Muscle of leg (tissue), 3 donors: ENCODE measurements at regions not wholly inside any gene's neighbourhood (a gene's known extent, or its start where the extent isn't known, plus 50 kb on each side); places are given as distances from the start of the nearest gene placed in this dataset.

ENCODE experiments used
- DNase-seq: peaks from one replicate; pipeline ENCODE4 v3.0.0; 2013
- H3K27ac ChIP-seq: one replicate; pipeline ENCODE4 v1.5.1; 2013; ENCODE audit warnings: mild to moderate bottlenecking, low read length, control low read depth
- H3K27me3 ChIP-seq: one replicate; pipeline ENCODE4 v1.6.1; 2013; ENCODE audit warnings: low read length; ENCODE audit not compliant: control insufficient read depth, insufficient read depth
- H3K36me3 ChIP-seq: one replicate; pipeline ENCODE4 v1.6.1; 2013; ENCODE audit warnings: low read length; ENCODE audit not compliant: control insufficient read depth, insufficient read depth
- H3K4me1 ChIP-seq: one replicate; pipeline ENCODE4 v1.6.1; 2013; ENCODE audit warnings: low read length; ENCODE audit not compliant: control insufficient read depth, insufficient read depth
- H3K4me3 ChIP-seq: one replicate; pipeline ENCODE4 v1.5.1; 2013; ENCODE audit warnings: low read length, control low read depth
- H3K9me3 ChIP-seq: replicated peaks from 2 replicates; pipeline ENCODE4 v1.6.1; 2013; ENCODE audit warnings: low read depth, low read length; ENCODE audit not compliant: control insufficient read depth
- WGBS: methylation state at CpG from one replicate; pipeline ENCODE4 v1.1.5; 2013; ENCODE audit warnings: missing lambda C conversion rate; ENCODE audit not compliant: insufficient coverage; 5-methylcytosine and 5-hydroxymethylcytosine counted together

GRCh38 chr7:25804154-25804553 is 347.8 kb upstream of the NFE2L3 start:
- no peaks in the 10 kb centered on the region for H3K9me3 ChIP-seq
- H3K27ac ChIP-seq = no peak overlapping the region
- DNase-seq = no peak
- peaks cover 8% of the 10 kb centered on the region for H3K4me1 ChIP-seq
- H3K27me3 ChIP-seq = peaks cover 3% of the 10 kb centered on the region
- H3K36me3 ChIP-seq = no peaks in the 10 kb centered on the region
- no peak overlapping the region for H3K4me3 ChIP-seq
- WGBS = no CpG with 5 or more reads among the region's 4 CpGs

- Histone ChIP-seq H3K27me3 (peaks cover 3% of the 10 kb centered on the region), H3K4me3 (no peak overlapping the region), H3K27ac (no peak overlapping the region), H3K36me3 (no peaks in the 10 kb centered on the region), H3K9me3 (no peaks in the 10 kb centered on the region), H3K4me1 (peaks cover 8% of the 10 kb centered on the region)
- WGBS = 83% methylated on average over 1 of the region's 4 CpGs
- peak; percentile 74 for DNase-seq
These were observed 346.8 kb upstream of the NFE2L3 start for GRCh38 chr7:25805027-25805687.

- Histone ChIP-seq H3K27ac (no peak overlapping the region), H3K9me3 (no peaks in the 10 kb centered on the region), H3K27me3 (peaks cover 3% of the 10 kb centered on the region), H3K4me1 (peaks cover 8% of the 10 kb centered on the region), H3K36me3 (no peaks in the 10 kb centered on the region), H3K4me3 (no peak overlapping the region)
- DNase-seq = no peak
- no CpG with 5 or more reads among the region's 1 CpG for WGBS
These were observed 344.8 kb upstream of the NFE2L3 start for GRCh38 chr7:25807086-25807611.

GRCh38 chr7:25809441-25809840 is 342.6 kb upstream of the NFE2L3 start:
- Histone ChIP-seq H3K4me1 (peaks cover 4% of the 10 kb centered on the region), H3K4me3 (no peak overlapping the region), H3K36me3 (no peaks in the 10 kb centered on the region), H3K27ac (no peak overlapping the region), H3K9me3 (no peaks in the 10 kb centered on the region), H3K27me3 (peaks cover 3% of the 10 kb centered on the region)
- 100% methylated on average over 1 of the region's 5 CpGs for WGBS
- DNase-seq = no peak

GRCh38 chr7:25812086-25812850 is 339.7 kb upstream of the NFE2L3 start:
- Histone ChIP-seq H3K4me1 (no peaks in the 10 kb centered on the region), H3K36me3 (no peaks in the 10 kb centered on the region), H3K4me3 (no peak overlapping the region), H3K27me3 (no peaks in the 10 kb centered on the region), H3K27ac (no peak overlapping the region), H3K9me3 (no peaks in the 10 kb centered on the region)
- DNase-seq = no peak
- WGBS = 80% methylated on average over 5 of the region's 9 CpGs

GRCh38 chr7:25813381-25813780 is 338.6 kb upstream of the NFE2L3 start:
- DNase-seq = no peak
- 60% methylated on average over 1 of the region's 6 CpGs for WGBS
- Histone ChIP-seq H3K27ac (no peak overlapping the region), H3K4me1 (no peaks in the 10 kb centered on the region), H3K36me3 (no peaks in the 10 kb centered on the region), H3K4me3 (no peak overlapping the region), H3K9me3 (no peaks in the 10 kb centered on the region), H3K27me3 (no peaks in the 10 kb centered on the region)

GRCh38 chr7:25815711-25816110 is 336.3 kb upstream of the NFE2L3 start:
- Histone ChIP-seq H3K4me1 (no peaks in the 10 kb centered on the region), H3K9me3 (no peaks in the 10 kb centered on the region), H3K36me3 (no peaks in the 10 kb centered on the region), H3K27ac (no peak overlapping the region), H3K27me3 (no peaks in the 10 kb centered on the region), H3K4me3 (no peak overlapping the region)
- WGBS = no CpG with 5 or more reads among the region's 2 CpGs
- DNase-seq = no peak

GRCh38 chr7:25820432-25821040 is 331.5 kb upstream of the NFE2L3 start:
- H3K36me3 ChIP-seq = no peaks in the 10 kb centered on the region
- H3K27ac ChIP-seq = no peak overlapping the region
- no peak for DNase-seq
- no peaks in the 10 kb centered on the region for H3K9me3 ChIP-seq
- no peaks in the 10 kb centered on the region for H3K27me3 ChIP-seq
- H3K4me1 ChIP-seq = no peaks in the 10 kb centered on the region
- no CpG with 5 or more reads among the region's 5 CpGs for WGBS
- no peak overlapping the region for H3K4me3 ChIP-seq

- H3K4me1 ChIP-seq = no peaks in the 10 kb centered on the region
- no peaks in the 10 kb centered on the region for H3K27me3 ChIP-seq
- no peaks in the 10 kb centered on the region for H3K9me3 ChIP-seq
- H3K36me3 ChIP-seq = no peaks in the 10 kb centered on the region
- no peak for DNase-seq
- H3K4me3 ChIP-seq = no peak overlapping the region
- H3K27ac ChIP-seq = no peak overlapping the region
- WGBS = no CpG with 5 or more reads among the region's 3 CpGs
These were observed 330.8 kb upstream of the NFE2L3 start for GRCh38 chr7:25821225-25821624.

GRCh38 chr7:25822823-25823222 is 329.2 kb upstream of the NFE2L3 start:
- 90% methylated on average over 2 of the region's 4 CpGs for WGBS
- Histone ChIP-seq H3K4me1 (no peaks in the 10 kb centered on the region), H3K36me3 (no peaks in the 10 kb centered on the region)

More at GRCh38 chr7:25822823-25823222, 329.2 kb upstream of the NFE2L3 start:
- Histone ChIP-seq H3K27ac (no peak overlapping the region), H3K4me3 (no peak overlapping the region), H3K27me3 (no peaks in the 10 kb centered on the region), H3K9me3 (no peaks in the 10 kb centered on the region)
- no peak for DNase-seq
